Duodenal mucosa (tissue), 2 donors: ENCODE measurements at regions not wholly inside any gene's neighbourhood (a gene's known extent, or its start where the extent isn't known, plus 50 kb on each side); places are given as distances from the start of the nearest gene placed in this dataset.

ENCODE experiments used
- H3K27ac ChIP-seq: one replicate; pipeline ENCODE4 v1.7.0; 2013; ENCODE audit warnings: low read depth, low read length
- H3K27me3 ChIP-seq, 2 donors: one replicate each; pipeline ENCODE4 v1.7.0; 2013; ENCODE audit warnings: low read length in 2 of 2, control low read depth in 1 of 2; ENCODE audit not compliant: insufficient read depth in 2 of 2, control insufficient read depth in 1 of 2
- H3K36me3 ChIP-seq, 2 donors: one replicate each; pipeline ENCODE4 v1.7.0; 2013; ENCODE audit warnings: low read length in 2 of 2, control low read depth in 1 of 2; ENCODE audit not compliant: insufficient read depth in 2 of 2, control insufficient read depth in 1 of 2
- H3K4me1 ChIP-seq, 2 donors: one replicate each; pipeline ENCODE4 v1.7.0; 2013; ENCODE audit warnings: low read length in 2 of 2, control low read depth in 1 of 2; ENCODE audit not compliant: insufficient read depth in 2 of 2, control insufficient read depth in 1 of 2
- H3K4me3 ChIP-seq, 2 donors: one replicate each; pipeline ENCODE4 v1.7.0; 2013; ENCODE audit warnings: low read length in 2 of 2, low read depth in 1 of 2
- H3K9ac ChIP-seq, 2 donors: one replicate each; pipeline ENCODE4 v1.7.0; 2013; ENCODE audit warnings: low read length in 2 of 2, low read depth in 1 of 2
- H3K9me3 ChIP-seq, 2 donors: one replicate each; pipeline ENCODE4 v1.7.0; 2013; ENCODE audit warnings: low read length in 2 of 2, control low read depth in 1 of 2; ENCODE audit not compliant: control insufficient read depth in 1 of 2

- Histone ChIP-seq H3K27ac (no peak overlapping the region), H3K27me3 (no peaks in the 10 kb centered on the region), H3K9ac (no peak overlapping the region), H3K36me3 (no peaks in the 10 kb centered on the region), H3K4me1 (no peaks in the 10 kb centered on the region), H3K9me3 (no peaks in the 10 kb centered on the region), H3K4me3 (no peak overlapping the region)
Measured at GRCh38 chr2:8260213-8260612, 421.6 kb upstream of the ID2 start.

GRCh38 chr2:8263901-8264300, 418.0 kb upstream of the ID2 start:
- no peaks in the 10 kb centered on the region for H3K9me3 ChIP-seq
- H3K4me1 ChIP-seq = no peaks in the 10 kb centered on the region
- no peaks in the 10 kb centered on the region for H3K27me3 ChIP-seq
- no peaks in the 10 kb centered on the region for H3K36me3 ChIP-seq
- H3K4me3 ChIP-seq = no peak overlapping the region
- no peak overlapping the region for H3K9ac ChIP-seq
- no peak overlapping the region for H3K27ac ChIP-seq

GRCh38 chr2:8264981-8265380, 416.9 kb upstream of the ID2 start:
- no peaks in the 10 kb centered on the region for H3K9me3 ChIP-seq

GRCh38 chr2:8265476-8266226, 416.2 kb upstream of the ID2 start:
- no peak overlapping the region for H3K9ac ChIP-seq
- H3K9me3 ChIP-seq = no peaks in the 10 kb centered on the region
- no peaks in the 10 kb centered on the region for H3K36me3 ChIP-seq
- H3K4me3 ChIP-seq = no peak overlapping the region
- no peaks in the 10 kb centered on the region for H3K4me1 ChIP-seq
- H3K27me3 ChIP-seq = no peaks in the 10 kb centered on the region
- no peak overlapping the region for H3K27ac ChIP-seq

More at GRCh38 chr2:8264981-8265380, 416.9 kb upstream of the ID2 start:
- H3K4me3 ChIP-seq = no peak overlapping the region
- H3K27me3 ChIP-seq = no peaks in the 10 kb centered on the region
- no peak overlapping the region for H3K9ac ChIP-seq
- H3K27ac ChIP-seq = no peak overlapping the region
- no peaks in the 10 kb centered on the region for H3K4me1 ChIP-seq
- no peaks in the 10 kb centered on the region for H3K36me3 ChIP-seq

GRCh38 chr2:8266563-8266962, 415.3 kb upstream of the ID2 start:
- Histone ChIP-seq H3K9me3 (no peaks in the 10 kb centered on the region), H3K9ac (no peak overlapping the region), H3K4me1 (no peaks in the 10 kb centered on the region), H3K27ac (no peak overlapping the region), H3K36me3 (no peaks in the 10 kb centered on the region), H3K27me3 (no peaks in the 10 kb centered on the region), H3K4me3 (no peak overlapping the region)

GRCh38 chr2:8267048-8267447, 414.8 kb upstream of the ID2 start:
- no peaks in the 10 kb centered on the region for H3K9me3 ChIP-seq
- no peaks in the 10 kb centered on the region for H3K4me1 ChIP-seq
- no peak overlapping the region for H3K27ac ChIP-seq
- H3K27me3 ChIP-seq = no peaks in the 10 kb centered on the region
- no peak overlapping the region for H3K9ac ChIP-seq
- H3K4me3 ChIP-seq = no peak overlapping the region
- no peaks in the 10 kb centered on the region for H3K36me3 ChIP-seq

GRCh38 chr2:8267721-8268120, 414.1 kb upstream of the ID2 start:
- no peak overlapping the region for H3K9ac ChIP-seq
- H3K4me1 ChIP-seq = no peaks in the 10 kb centered on the region
- no peaks in the 10 kb centered on the region for H3K36me3 ChIP-seq
- H3K9me3 ChIP-seq = no peaks in the 10 kb centered on the region
- H3K27me3 ChIP-seq = no peaks in the 10 kb centered on the region
- H3K27ac ChIP-seq = no peak overlapping the region
- H3K4me3 ChIP-seq = no peak overlapping the region

GRCh38 chr2:8268172-8268783, 413.6 kb upstream of the ID2 start:
- H3K4me1 ChIP-seq = no peaks in the 10 kb centered on the region
- no peaks in the 10 kb centered on the region for H3K9me3 ChIP-seq
- no peak overlapping the region for H3K4me3 ChIP-seq
- no peak overlapping the region for H3K9ac ChIP-seq
- no peaks in the 10 kb centered on the region for H3K36me3 ChIP-seq
- H3K27ac ChIP-seq = no peak overlapping the region
- no peaks in the 10 kb centered on the region for H3K27me3 ChIP-seq

- no peak overlapping the region for H3K9ac ChIP-seq
- no peaks in the 10 kb centered on the region for H3K36me3 ChIP-seq
- H3K27me3 ChIP-seq = no peaks in the 10 kb centered on the region
- H3K9me3 ChIP-seq = no peaks in the 10 kb centered on the region
- no peaks in the 10 kb centered on the region for H3K4me1 ChIP-seq
- no peak overlapping the region for H3K27ac ChIP-seq
- no peak overlapping the region for H3K4me3 ChIP-seq
Measured at GRCh38 chr2:8270699-8271098, 411.2 kb upstream of the ID2 start.

GRCh38 chr2:8271461-8271860, 410.4 kb upstream of the ID2 start:
- no peak overlapping the region for H3K27ac ChIP-seq
- no peak overlapping the region for H3K9ac ChIP-seq
- H3K27me3 ChIP-seq = no peaks in the 10 kb centered on the region
- no peaks in the 10 kb centered on the region for H3K36me3 ChIP-seq
- H3K4me3 ChIP-seq = no peak overlapping the region
- H3K4me1 ChIP-seq = no peaks in the 10 kb centered on the region
- H3K9me3 ChIP-seq = no peaks in the 10 kb centered on the region
